Activated CD4-positive, CD25-positive, alpha-beta regulatory T cell treated with anti-CD3 and anti-CD28 coated beads, Interleukin-2, amount 50 U/mL, for 24 hours (primary cell): ENCODE measurements at regions not wholly inside any gene's neighbourhood (a gene's known extent, or its start where the extent isn't known, plus 50 kb on each side); places are given as distances from the start of the nearest gene placed in this dataset.

Source experiments
- ATAC-seq, 2 donors: fragments of 150-1000 bp; cut with Tn5 transposase; one replicate each; pipeline ENCODE4 v1.10.0; 2021; ENCODE audit warnings: mild to moderate bottlenecking in 1 of 2, moderate library complexity in 1 of 2

- ATAC-seq, result no peak
Observed at GRCh38 chr4:152109531-152110509, 349.0 kb upstream of the GATB start.

DNA sequence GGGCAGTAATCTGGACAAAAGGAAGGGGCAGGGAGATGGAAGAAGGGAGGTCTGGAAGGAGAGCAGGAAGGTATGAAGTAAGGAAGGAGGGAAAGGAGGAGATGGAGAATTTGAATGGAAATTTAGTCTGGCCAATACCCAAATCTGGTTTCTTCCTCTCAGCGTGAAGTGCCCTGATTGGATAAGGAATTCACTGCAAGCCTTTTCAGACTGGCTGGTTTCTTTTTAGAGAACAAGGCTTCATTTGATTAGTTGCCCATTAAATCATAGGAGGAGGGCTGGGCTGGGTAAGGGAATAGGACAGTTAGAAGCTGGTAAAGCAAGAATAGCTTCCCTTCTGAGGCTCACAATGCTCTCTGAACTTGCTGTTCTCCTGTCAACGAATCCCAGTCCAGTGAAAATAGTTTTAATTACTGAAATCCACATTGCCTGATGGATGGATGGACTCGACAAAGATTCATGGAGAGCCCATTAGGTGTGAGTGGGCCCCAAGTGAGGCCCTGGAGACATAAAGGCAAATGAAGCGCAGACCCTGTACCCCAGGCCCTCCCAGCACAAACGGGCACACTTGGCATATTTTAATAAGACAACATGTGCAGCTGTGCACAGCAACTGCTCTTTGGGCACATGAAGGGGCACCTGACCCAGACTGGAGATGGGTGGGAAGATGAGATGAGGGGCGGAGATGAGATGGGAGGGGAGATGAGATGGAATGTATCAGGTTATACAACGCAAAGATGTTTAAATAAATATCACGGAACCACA is 347.1 kb upstream of the GATB start:
- ATAC-seq, result no peak

- ATAC-seq, result no peak
Observed at GRCh38 chr4:152106781-152107321, 346.0 kb upstream of the GATB start.

GRCh38 chr4:152106113-152106763 is 345.4 kb upstream of the GATB start:
- ATAC-seq, result no peak

DNA sequence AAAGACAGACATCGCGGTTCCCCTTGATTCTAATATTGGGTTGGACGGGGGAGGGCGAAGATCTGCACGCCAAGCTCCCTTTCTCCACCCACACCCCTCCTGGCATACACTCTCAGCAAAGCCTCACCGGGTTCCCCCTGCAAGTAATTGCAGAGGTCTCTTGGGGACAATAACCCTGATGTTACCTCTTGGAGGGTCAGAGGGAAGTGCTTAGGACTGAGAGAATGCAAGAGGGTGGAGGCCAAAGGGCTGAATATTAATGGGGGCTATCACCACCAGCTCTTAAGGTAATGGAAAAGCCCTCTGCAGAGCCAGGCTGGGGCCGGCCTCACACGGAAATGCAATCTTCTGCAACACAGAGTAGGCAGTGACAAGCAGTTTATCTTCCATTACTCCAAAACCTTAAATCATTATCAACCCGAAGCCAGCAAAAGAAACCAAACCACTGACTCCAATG is 344.1 kb upstream of the GATB start:
- ATAC-seq, result no peak

DNA sequence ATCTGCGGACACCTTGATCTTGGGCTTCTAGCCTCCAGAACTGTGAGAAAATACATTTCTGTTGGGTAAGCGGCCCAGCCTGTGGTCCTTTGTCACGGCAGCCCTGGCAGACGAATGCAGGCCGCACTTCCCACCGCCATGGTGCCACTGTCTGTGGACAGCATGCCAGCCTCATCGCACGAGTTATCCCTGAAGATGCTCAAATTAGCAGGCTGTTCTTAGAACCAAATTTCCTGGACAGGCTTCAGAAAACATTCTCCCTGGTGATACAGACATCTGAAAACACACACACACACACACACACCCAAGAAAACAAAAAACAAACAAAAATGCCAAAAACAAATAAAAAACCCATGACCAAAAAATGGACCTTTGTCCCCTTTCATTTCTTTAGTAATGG is 343.5 kb upstream of the GATB start:
- ATAC-seq, result no peak

DNA sequence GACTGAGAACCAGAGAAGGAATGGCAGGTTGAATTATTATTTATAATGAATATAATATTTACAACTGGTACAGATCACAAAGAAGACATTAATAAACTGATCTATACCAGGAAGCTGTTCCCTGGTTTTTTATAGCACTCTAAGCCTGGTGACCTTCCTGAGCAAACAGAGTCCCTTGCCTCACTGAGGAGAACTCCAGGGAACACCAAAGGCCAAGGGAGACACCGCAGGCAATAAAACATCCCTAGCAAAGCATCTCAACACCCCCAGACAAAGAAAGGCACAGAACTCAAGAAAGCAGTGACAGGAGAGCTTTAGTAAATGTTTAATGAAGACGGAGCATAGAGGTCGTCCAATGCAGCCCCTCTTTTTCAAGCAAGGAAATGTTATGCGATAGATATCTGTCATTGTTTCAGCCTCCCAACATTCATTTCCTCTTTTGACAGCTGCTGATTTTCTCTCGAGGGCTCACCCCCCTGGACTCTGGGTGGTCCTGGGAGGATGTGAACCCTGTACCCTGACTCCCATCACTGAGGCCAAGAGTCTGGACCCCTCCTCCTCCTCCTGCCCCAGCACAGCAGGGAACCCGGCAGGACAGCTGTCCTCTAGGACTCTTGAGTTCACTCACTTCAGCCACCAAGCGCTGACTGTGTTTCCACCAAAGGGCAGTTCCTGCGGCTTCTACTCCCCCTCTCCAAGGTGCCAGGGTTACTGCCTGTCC is 342.5 kb upstream of the GATB start:
- ATAC-seq, result no peak

DNA sequence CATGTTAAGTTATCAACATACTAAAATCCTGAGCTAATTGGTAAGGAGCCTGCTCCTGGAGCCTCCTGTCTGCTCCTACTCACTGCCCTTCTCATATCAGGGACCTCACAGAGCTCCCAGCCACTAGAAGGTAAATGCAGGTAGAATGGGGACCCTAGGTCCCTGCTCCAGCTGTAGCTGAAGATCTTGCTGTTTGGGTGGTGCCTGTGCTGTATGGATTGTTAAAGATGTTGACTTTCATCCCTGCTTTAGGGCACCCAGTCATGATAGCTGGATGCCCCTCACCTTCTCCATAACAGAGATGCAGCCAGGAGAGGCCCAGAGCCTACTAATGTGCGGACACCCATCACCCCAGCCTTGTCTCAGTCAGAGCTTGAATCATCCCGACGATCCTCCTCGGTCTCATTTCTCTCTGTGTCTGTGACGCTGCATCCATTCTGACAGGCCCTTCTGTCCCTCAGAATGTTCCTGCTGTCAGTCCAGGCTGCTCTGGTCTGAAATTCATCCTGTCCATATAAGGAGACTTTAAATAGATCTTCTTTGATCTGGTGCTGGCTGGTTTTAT is 341.7 kb upstream of the GATB start:
- ATAC-seq, result no peak

DNA sequence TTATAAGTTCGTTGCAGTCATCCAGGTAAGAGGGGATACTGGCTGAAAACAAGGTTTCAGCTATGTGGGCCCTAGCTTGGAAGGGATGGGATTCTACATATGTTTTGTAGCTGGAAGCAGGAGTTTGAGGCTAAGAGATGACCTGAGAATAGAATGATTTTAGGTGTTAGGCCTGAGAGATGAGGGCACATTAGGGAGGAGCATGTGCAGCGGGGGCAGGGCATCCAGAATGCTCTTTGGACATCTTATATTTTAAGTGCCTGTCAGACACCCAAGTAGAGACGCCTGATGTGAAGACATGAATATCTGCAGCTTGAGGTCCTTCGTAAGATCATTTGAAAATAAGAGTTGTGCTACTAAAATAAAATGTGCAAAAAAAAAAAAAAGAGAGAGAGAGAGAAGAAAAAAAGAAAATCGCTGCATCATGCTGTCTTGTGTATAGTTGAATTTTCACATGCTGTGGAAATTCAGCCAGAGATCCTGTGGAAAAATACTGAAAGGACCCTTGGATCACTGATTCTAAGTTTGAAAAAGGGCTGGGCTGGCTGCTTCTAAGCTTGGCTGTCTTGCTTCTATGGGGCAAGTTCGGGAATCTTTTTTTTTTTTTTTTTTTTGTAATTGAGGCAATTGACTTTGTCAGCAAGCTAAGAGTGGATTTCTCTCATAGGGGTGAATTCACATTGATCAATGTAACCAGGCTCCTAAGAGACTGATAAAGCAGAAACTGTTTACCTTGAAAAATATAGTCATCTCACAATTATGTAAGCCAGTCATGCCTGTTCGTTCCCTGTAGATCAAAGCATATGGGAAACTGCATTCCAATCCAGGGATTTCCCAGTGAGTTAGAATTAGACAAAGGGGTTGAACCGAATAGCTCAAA is 341.0 kb upstream of the GATB start:
- ATAC-seq, result no peak

DNA sequence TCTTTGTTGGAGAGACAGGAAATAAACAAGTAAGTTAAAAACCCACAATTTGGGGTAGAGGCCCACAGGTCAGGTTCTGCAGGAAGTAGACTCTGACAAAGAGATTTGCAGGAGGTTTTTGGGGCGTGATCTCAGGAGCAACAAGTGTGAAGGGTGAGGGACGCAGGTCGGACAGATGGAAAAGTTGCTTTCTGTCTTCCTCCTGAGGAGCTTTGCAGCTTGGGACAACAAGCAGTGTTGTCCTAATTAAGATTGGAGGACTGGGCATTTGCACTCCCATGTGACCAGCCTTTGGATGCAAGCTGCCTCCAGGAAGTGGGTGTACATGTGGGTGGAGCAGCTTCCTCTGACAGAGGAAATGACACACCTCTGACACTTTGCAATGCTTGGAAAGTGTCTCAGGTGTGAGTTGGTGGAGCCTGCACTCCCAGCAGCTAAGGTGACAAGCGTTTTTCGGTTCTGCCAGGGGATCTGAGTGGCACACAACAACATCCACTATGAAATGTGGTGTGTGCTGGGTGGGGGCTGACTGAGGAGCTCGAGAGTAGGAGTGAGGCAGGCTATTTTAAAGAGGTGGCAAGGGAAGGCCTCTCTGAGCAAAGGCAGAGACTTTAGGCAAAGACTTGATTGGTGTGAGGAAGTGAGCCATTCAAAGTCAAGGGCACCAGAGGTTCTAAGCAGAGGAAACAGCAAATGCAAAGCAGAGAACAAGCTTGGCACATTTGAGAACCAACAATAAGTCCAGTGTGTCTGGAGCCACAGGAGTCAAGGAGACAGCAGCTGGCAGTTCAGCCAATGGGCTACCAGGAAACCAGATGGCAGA is 339.8 kb upstream of the GATB start:
- ATAC-seq, result peak; percentile 92 to 94

GRCh38 chr4:152099981-152100378 is 339.2 kb upstream of the GATB start:
- no peak for ATAC-seq

GRCh38 chr4:152099555-152099954 is 338.7 kb upstream of the GATB start:
- ATAC-seq, result no peak

GRCh38 chr4:152099061-152099425 is 338.2 kb upstream of the GATB start:
- no peak for ATAC-seq

DNA sequence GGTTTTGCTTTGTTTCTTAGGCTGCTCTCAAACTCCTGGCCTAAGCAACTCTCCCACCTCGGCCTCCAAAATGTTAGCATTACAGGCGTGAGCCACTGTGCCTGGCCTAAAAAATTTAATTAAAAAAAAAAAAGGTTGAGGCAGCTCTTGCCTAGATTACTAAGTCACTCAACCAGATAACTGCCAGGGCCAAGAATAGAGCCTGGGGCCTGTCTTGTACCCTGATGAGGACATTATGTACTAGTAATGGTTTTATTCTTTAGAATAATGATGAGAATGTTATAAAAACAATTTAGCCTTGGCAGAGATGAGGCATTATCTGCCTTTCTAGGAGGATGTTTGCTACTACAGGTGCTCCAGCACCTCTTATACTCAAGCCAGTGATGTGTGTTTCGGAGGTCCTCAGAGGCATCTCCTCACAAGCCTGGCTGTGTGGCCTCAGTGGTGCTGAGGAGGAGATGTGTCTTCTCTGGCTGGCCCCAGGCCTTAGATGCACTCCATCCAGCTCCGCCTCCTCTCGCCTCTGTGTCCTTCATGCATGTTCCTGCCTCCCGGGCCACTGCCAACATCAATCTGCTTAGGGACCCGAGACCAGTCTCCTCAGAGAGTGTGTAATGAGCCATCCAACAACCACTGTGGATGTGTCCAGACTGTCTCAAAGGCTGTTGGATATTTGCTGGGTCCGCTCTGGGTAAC is 337.7 kb upstream of the GATB start:
- ATAC-seq, result no peak

GRCh38 chr4:152097371-152097770 is 336.6 kb upstream of the GATB start:
- no peak for ATAC-seq

DNA sequence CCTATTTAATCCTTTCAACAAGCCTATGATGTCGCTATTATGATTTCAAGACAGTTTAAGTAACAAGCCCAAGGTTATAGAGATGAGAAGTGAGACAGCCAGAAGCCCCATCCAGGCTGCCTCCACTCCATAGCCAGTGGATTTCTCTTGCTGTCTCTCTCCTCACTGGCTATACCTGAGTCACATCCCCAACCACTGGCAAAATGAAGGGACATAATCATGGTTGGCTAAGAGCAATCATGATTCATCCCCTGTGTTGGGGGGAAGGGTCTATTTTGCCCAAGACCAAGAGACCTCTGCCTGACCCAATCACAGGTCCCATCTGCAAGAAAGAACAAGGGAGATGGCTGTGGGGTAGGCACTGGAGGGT is 334.9 kb upstream of the GATB start:
- no peak for ATAC-seq

DNA sequence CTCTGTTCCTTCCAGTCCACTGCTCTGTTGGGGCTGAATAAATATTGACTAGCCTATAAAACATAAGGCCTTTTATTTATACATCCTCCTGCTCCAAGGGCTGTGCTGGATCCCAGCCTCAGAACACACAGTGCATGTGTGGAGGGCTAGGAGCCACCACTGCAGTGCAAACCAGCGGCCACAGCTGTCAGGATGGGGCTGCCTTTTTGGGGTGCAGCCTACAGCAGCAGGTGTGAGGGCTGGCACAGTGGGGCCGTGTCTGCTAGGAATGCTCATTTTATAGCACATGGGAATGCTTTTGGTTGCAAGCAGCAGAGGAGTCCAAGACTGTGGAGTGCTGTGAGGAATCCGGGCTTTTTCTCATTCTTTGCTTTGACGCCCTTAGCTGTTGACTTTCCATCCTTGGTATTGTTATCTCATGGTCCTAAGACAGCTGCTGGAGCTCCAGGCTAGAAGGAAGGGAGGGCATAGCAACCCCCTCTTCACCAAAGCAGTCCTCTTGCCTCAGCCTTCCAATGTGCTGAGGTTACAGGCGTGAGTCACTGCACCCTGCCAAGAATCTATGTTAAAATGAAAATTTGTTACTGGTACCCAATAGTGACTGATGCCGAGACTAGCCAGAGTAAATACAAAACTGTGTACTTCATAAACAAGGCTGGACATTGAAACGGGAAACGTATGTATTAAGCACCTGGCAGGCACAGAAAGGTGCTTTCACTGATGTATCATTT is 334.3 kb upstream of the GATB start:
- ATAC-seq, result no peak

- no peak for ATAC-seq
Observed at GRCh38 chr4:152091405-152091804, 330.6 kb upstream of the GATB start.

DNA sequence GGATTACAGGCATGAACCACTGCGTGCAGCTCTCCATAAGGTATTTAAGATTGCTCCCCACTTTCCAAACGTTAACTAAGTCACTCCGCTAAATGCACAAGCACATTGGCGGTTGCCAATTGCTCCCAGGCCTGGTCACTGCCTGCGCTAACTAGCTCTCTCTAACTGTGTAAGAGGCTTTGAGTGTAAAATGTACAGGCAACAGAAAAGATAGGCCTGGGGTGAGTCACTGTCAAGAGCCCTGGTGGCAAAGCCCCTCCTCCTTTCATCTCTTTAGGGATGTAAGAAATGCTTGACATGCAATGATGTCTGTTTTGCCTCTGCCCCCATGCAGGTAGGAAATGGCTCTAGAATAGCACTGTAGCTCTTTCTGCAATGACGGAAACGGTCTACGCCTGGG is 329.7 kb upstream of the GATB start:
- peak; percentile 51 to 56 for ATAC-seq
